Neural progenitor cell (in vitro differentiated cells): ENCODE measurements at regions not wholly inside any gene's neighbourhood (a gene's known extent, or its start where the extent isn't known, plus 50 kb on each side); places are given as distances from the start of the nearest gene placed in this dataset.

ENCODE experiments used
- CTCF ChIP-seq: fragments of 200-600 bp; sonication (generic); IDR thresholded peaks from 2 replicates; pipeline ENCODE4 v1.5.1; 2017; ENCODE audit warnings: antibody characterized with exemption, mild to moderate bottlenecking
- EZH2 ChIP-seq: fragments of 200-600 bp; sonication (generic); IDR thresholded peaks from 2 replicates; pipeline ENCODE4 v1.6.1; 2017; ENCODE audit warnings: antibody characterized with exemption, mild to moderate bottlenecking, moderate library complexity

- TF ChIP-seq CTCF (no peak), EZH2 (no peak)
Observed at GRCh38 chr13:105368781-105369180, 1166.7 kb downstream of the EFNB2 start.
